GM11168 (cell line): ENCODE measurements at regions not wholly inside any gene's neighbourhood (a gene's known extent, or its start where the extent isn't known, plus 50 kb on each side); places are given as distances from the start of the nearest gene placed in this dataset.
"Not testable (repeated sequence)": the region's sequence is repeated elsewhere in the genome, so short reads cannot be mapped to it uniquely, and the experiment has no call there.

Source experiments
- in situ Hi-C: fragments of 300-500 bp; cut with MboI; formaldehyde crosslinking; loops from one replicate; pipeline ENCODE4 v1.12.0; 2022; ENCODE audit warnings: low sequenced_read_pairs; ENCODE audit not compliant: unreplicated experiment

- in situ Hi-C loops, result no loop called here
Measured at GRCh38 chr11:82398300-82398815, 335.3 kb downstream of the FAM181B start.

- in situ Hi-C loops, result not testable (repeated sequence)
Measured at GRCh38 chr11:82396639-82397038, 337.0 kb downstream of the FAM181B start.

- in situ Hi-C loops, result no loop called here
Measured at GRCh38 chr11:82384308-82384707, 349.4 kb downstream of the FAM181B start.

GRCh38 chr11:82373781-82374542 is 359.7 kb downstream of the FAM181B start:
- in situ Hi-C loops, result no loop called here

GRCh38 chr11:82365351-82365750 is 368.3 kb downstream of the FAM181B start:
- in situ Hi-C loops, result no loop called here

GRCh38 chr11:82356316-82356715 is 377.3 kb downstream of the FAM181B start:
- in situ Hi-C loops, result no loop called here

GRCh38 chr11:82355313-82355823 is 378.3 kb downstream of the FAM181B start:
- in situ Hi-C loops, result no loop called here

GRCh38 chr11:82326853-82327252 is 406.8 kb downstream of the FAM181B start:
- in situ Hi-C loops, result no loop called here

- in situ Hi-C loops, result loop anchor here (25.0 kb wide), 1 partner anchor 391 kb away; no protein-coding TSS in a partner anchor
Measured at GRCh38 chr11:82321206-82321605, 412.5 kb downstream of the FAM181B start.

GRCh38 chr11:82315093-82315492 is 418.6 kb downstream of the FAM181B start:
- in situ Hi-C loops, result loop anchor here (25.0 kb wide), 1 partner anchor 397 kb away; no protein-coding TSS in a partner anchor

- in situ Hi-C loops, result loop anchor here (25.0 kb wide), 1 partner anchor 403 kb away; no protein-coding TSS in a partner anchor
Measured at GRCh38 chr11:82308979-82309378, 424.7 kb downstream of the FAM181B start.

- in situ Hi-C loops, result loop anchor here (25.0 kb wide), 1 partner anchor 407 kb away; no protein-coding TSS in a partner anchor
Measured at GRCh38 chr11:82305123-82305522, 428.5 kb downstream of the FAM181B start.

GRCh38 chr11:82303671-82304070 is 430.0 kb downstream of the FAM181B start:
- in situ Hi-C loops, result loop anchor here (25.0 kb wide), 1 partner anchor 409 kb away; no protein-coding TSS in a partner anchor

GRCh38 chr11:82288471-82288870 is 445.2 kb downstream of the FAM181B start:
- in situ Hi-C loops, result no loop called here

GRCh38 chr11:82270870-82271269 is 462.8 kb downstream of the FAM181B start:
- in situ Hi-C loops, result no loop called here

- in situ Hi-C loops, result no loop called here
Measured at GRCh38 chr11:82268627-82269026, 465.0 kb downstream of the FAM181B start.

- in situ Hi-C loops, result no loop called here
Measured at GRCh38 chr11:82267186-82267585, 466.5 kb downstream of the FAM181B start.

GRCh38 chr11:82261367-82261766 is 472.3 kb downstream of the FAM181B start:
- in situ Hi-C loops, result no loop called here

- in situ Hi-C loops, result no loop called here
Measured at GRCh38 chr11:82250047-82250446, 483.6 kb downstream of the FAM181B start.

GRCh38 chr11:82246926-82247325 is 486.7 kb downstream of the FAM181B start:
- in situ Hi-C loops, result loop anchor here (25.0 kb wide), 1 partner anchor 610 kb away; no protein-coding TSS in a partner anchor

GRCh38 chr11:82239498-82239897 is 494.2 kb downstream of the FAM181B start:
- in situ Hi-C loops, result loop anchor here (25.0 kb wide), 1 partner anchor 602 kb away; no protein-coding TSS in a partner anchor
